ENCODE measurements at regions not wholly inside any gene's neighbourhood (a gene's known extent, or its start where the extent isn't known, plus 50 kb on each side); places are given as distances from the start of the nearest gene placed in this dataset.

DNA sequence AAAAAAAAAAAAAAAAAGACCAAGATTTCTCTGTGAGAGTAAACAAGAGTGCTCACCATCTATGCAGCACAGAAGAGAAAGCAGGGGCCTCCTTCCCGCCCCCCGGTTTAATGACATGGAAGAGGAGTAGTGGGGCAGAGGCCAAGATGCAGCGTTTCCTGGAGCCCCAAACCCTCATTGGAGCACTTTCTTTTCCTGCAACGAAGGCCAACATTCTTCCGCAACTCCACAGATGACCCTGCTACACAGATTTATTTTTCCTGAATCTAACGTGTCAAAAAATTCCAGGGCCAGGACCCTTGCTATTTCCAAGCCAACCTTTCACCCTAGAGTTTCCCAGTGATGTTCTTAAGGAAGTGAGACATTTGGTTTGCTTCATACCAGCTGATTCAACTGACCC, 189.6 kb downstream of the MIB1 start:
- TF ChIP-seq, protein P1, sequence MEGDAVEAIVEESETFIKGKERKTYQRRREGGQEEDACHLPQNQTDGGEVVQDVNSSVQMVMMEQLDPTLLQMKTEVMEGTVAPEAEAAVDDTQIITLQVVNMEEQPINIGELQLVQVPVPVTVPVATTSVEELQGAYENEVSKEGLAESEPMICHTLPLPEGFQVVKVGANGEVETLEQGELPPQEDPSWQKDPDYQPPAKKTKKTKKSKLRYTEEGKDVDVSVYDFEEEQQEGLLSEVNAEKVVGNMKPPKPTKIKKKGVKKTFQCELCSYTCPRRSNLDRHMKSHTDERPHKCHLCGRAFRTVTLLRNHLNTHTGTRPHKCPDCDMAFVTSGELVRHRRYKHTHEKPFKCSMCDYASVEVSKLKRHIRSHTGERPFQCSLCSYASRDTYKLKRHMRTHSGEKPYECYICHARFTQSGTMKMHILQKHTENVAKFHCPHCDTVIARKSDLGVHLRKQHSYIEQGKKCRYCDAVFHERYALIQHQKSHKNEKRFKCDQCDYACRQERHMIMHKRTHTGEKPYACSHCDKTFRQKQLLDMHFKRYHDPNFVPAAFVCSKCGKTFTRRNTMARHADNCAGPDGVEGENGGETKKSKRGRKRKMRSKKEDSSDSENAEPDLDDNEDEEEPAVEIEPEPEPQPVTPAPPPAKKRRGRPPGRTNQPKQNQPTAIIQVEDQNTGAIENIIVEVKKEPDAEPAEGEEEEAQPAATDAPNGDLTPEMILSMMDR (IDR thresholded peaks at IDR 0.05) = no peak
- no peak for TF ChIP-seq POLR2A (IDR thresholded peaks at IDR 0.05)
